ENCODE measurements at regions not wholly inside any gene's neighbourhood (a gene's known extent, or its start where the extent isn't known, plus 50 kb on each side); places are given as distances from the start of the nearest gene placed in this dataset.

DNA sequence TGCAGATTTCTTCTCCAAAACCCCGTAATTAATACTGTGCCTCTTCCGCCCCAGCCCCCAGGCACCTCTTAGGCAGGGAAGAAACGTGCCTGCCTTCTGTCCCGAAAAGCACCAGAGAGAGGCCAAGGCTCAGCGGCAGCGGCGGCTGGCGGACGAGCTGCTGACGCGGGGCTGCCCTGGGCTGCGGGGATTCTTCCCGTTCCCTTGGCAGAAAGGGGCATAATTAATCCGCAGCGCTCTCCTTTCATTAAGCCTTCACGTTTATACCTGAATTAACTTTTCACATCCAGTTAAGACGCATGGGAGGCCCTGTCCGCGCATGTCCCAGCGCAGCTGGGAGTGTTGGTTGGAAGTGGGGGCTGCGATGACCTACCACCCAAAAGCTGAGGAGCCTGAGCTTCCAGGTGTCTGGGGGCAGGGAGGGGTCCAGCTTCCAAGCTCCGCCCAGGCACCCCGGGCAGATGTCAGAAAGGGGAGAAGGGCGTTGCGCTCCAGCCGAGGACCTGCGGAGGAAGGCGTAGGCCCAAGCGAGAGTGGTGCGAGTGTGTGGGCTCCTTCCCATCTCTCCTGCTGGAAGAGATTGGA is 167.4 kb upstream of the LRFN2 start:
- TF ChIP-seq, protein P1, sequence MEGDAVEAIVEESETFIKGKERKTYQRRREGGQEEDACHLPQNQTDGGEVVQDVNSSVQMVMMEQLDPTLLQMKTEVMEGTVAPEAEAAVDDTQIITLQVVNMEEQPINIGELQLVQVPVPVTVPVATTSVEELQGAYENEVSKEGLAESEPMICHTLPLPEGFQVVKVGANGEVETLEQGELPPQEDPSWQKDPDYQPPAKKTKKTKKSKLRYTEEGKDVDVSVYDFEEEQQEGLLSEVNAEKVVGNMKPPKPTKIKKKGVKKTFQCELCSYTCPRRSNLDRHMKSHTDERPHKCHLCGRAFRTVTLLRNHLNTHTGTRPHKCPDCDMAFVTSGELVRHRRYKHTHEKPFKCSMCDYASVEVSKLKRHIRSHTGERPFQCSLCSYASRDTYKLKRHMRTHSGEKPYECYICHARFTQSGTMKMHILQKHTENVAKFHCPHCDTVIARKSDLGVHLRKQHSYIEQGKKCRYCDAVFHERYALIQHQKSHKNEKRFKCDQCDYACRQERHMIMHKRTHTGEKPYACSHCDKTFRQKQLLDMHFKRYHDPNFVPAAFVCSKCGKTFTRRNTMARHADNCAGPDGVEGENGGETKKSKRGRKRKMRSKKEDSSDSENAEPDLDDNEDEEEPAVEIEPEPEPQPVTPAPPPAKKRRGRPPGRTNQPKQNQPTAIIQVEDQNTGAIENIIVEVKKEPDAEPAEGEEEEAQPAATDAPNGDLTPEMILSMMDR (IDR thresholded peaks at IDR 0.05; ENCODE audit: insufficient read depth, low read depth, low read length, missing control alignments) = no peak
- H3K4me3 ChIP-seq (ENCODE audit: low read length) = no peak overlapping the region
- no peak for DNase-seq (ENCODE audit: low read depth)

DNA sequence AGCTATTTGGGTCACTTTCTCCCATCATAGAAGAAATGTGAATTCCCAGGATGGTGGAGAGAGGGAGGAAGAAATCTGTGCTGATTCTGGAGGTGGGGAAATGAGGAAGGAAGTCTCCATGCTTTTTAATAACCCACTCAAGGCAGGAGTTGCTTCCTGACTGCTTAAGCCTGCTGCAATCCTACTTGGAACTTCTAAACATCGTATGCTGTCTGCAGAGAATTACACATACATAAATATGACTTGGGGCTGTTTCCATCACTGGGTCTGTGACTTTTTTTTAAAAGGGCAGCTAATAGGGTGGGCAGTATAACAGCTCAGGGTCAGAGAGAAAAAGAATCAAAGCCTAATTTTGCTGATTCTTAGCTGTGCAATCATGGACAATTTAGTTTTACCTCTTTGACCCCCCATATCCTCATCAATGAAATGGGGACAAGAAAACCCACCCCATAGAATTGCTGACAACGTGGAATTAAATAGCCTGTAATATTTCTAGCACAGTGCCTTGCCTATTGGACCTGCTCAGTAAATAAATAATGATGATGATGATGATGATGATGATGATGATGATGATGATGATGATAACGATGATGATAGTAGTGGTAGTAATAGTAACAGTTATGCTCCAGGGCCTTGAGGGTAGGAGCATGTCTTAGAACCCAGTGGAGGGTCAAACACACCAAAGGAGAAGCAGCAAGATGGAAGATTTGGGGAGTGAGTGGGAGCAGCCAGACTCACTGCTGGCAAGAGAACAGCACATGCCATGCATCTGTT is 166.7 kb upstream of the LRFN2 start:
- no peak overlapping the region for H3K4me3 ChIP-seq (ENCODE audit: low read length)
- DNase-seq (ENCODE audit: low read depth) = no peak
- TF ChIP-seq, protein P1 (IDR thresholded peaks at IDR 0.05; ENCODE audit: insufficient read depth, low read depth, low read length, missing control alignments) = no peak

DNA sequence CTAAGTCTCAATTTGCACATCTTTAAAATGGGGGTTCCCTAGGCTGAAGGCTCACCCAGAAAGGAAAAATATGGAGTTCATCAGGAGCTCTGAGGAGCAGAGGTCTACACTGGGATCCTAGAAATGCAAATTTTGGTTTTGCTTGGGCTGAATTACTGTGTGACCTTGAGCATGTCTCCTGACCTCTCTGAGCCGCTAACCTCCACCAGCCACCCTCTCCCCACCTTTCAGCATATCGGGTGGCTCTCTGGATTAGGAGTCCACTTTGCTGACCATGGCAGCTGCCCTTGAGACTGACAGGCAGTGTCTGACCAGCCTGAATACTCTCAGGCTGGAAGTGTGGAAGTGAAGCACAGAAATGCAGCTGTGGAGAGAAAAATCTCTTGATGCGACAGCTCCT is 165.9 kb upstream of the LRFN2 start:
- TF ChIP-seq, protein P1 (IDR thresholded peaks at IDR 0.05; ENCODE audit: insufficient read depth, low read depth, low read length, missing control alignments) = no peak
- DNase-seq (ENCODE audit: low read depth) = no peak
- H3K4me3 ChIP-seq (ENCODE audit: low read length) = no peak overlapping the region

DNA sequence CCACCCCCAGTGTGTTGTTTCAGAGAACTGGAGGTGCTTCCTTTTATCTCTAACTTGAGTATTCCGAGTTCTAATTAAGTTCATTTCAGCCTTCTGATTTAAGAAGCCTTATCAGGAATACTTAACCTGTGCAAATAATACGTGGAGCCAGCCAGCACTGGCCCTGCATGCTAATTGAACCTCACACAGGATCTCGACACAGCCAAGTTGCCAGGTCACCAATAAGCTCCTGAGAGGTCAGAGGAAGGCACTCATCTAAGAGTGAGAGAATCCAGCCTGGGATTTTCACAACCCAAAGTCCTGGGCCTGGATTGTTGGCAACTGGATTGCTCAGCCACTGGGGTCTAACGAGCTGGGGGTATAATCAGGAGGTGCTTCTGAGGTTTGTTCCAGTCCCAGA is 157.7 kb upstream of the LRFN2 start:
- no peak overlapping the region for H3K4me3 ChIP-seq (ENCODE audit: low read length)
- TF ChIP-seq, protein P1 (IDR thresholded peaks at IDR 0.05; ENCODE audit: insufficient read depth, low read depth, low read length, missing control alignments) = no peak

DNA sequence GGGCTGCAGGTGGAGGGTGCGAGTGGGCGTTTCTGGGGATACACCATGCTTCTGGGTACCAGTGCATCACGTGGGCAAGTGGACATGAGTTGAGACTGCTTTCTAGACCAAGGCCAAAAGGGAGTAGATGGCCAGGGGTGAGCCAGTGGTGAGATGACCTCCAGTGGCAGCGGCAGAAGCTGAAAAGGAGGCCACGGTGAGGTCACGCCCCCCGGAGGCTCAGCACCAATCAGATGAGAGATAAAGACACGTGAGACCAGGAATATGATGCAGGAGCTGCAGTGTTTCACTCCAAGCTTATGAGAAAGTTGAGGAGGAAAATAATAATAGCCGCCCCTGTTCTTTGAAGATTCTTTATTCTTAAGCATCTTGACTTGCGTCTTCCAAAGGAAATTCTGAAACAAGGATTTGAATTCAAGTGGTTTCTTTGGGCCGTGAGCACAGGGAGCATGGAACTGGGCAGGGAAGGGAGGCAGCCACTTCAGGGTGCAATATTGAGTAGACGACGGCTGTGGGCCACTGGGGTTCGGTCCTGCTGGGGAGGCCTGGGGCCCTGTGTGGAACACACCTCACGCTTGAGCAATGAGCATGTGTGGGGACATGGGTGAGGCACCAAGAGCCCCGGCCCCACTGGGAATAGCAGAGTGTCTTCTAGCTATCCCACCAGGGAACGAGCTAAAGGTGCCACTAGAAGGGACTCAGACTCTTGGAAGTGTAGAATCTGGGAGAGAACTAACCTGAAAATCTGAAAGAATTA is 156.7 kb upstream of the LRFN2 start:
- H3K4me3 ChIP-seq (ENCODE audit: low read length) = no peak overlapping the region
- DNase-seq (ENCODE audit: low read depth) = no peak
- TF ChIP-seq, protein P1 (IDR thresholded peaks at IDR 0.05; ENCODE audit: insufficient read depth, low read depth, low read length, missing control alignments) = no peak

More for the DNA sequence above, 157.7 kb upstream of the LRFN2 start:
- DNase-seq (ENCODE audit: low read depth) = no peak

DNA sequence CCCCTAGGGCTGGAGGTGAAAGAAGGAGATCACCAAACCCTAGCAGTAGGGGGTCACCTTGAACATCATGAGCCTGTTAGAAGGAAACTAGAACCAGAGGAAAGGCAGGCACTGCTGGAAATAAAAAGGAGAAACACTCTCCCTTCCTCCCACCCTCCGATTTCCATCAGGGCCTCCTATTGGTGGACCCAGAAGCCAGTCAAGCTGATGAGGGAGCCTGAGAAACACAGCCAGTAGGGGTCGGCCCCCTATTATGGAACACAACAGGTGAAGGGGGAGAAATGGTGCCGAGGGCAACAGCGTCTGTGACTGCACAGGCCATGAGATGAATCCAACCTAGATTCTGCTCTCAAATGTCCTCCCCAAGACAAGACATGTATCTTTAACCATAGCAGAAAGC is 156.1 kb upstream of the LRFN2 start:
- TF ChIP-seq, protein P1 (IDR thresholded peaks at IDR 0.05; ENCODE audit: insufficient read depth, low read depth, low read length, missing control alignments) = no peak
- H3K4me3 ChIP-seq (ENCODE audit: low read length) = no peak overlapping the region
- no peak for DNase-seq (ENCODE audit: low read depth)
